ENCODE measurements at regions not wholly inside any gene's neighbourhood (a gene's known extent, or its start where the extent isn't known, plus 50 kb on each side); places are given as distances from the start of the nearest gene placed in this dataset.

- TF ChIP-seq CTCF (conservative IDR thresholded peaks at IDR 0.05; ENCODE audit: low read depth, low read length): peak; percentile 9
- H3K4me3 ChIP-seq (ENCODE audit: low read length): no peak overlapping the region
- DNase-seq (ENCODE audit: low read depth): no peak
These were observed 82.5 kb downstream of the PALM2AKAP2 start for GRCh38 chr9:109862452-109862851.

DNA sequence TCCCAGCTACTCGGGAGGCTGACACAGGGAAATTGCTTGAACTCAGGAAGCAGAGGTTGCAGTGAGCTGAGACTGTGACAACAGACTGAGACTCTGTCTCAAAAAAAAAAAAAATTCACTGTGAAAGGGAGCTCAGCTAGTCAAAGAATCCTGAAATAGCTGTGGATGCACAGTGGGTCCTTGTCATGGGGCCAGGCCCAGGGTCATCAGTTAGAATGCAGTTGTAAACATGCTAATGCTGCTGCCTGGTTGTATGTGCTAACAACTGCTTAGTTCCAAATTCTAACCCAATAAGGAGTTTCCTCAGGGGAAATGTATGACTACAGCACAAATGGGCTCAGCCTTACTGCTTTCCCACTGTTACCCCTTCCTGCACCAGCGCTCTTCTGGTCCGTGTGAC is 84.0 kb downstream of the PALM2AKAP2 start:
- no peak overlapping the region for H3K4me3 ChIP-seq (ENCODE audit: low read length)
- no peak for DNase-seq (ENCODE audit: low read depth)
- TF ChIP-seq CTCF (conservative IDR thresholded peaks at IDR 0.05; ENCODE audit: low read depth, low read length): no peak

DNA sequence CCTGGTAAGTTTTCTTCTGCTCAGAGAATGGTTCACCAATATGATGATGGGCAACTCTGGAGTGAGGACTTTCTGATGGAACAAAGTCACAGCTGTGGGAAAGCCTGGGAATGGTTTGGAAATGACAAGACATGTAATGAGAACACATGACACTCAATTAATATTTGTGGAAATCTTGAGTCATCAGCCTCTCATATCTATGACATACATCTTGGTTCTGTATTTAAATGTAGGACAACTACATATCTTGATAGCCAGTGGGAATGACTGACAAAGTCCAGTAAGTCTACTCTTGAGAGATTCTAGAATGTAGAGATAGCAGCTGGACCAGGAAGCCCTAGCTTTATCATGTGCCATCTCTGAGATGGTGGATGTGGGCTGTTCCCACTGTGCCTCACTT is 85.5 kb downstream of the PALM2AKAP2 start:
- DNase-seq (ENCODE audit: low read depth): no peak
- no peak overlapping the region for H3K4me3 ChIP-seq (ENCODE audit: low read length)
- TF ChIP-seq CTCF (conservative IDR thresholded peaks at IDR 0.05; ENCODE audit: low read depth, low read length): no peak

DNA sequence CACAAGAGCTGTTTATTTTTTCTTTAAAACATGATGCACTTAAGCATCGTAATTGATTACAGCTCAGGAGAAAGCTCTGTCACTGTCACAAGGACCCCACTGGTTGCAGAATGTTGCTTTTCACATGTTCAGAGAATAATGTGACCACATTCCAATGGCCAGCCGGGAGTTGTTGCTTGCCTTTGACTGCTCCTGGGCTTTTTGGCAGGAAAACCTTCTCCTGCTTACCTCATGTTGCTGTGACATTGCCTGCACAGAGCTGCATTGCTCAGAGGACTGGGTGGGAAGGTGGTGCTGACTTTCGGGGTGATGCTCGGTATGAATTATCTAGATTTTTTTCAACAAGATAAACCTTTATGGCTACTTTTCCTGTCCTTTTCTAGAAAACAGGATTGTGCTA is 88.2 kb downstream of the PALM2AKAP2 start:
- no peak for DNase-seq (ENCODE audit: low read depth)
- H3K4me3 ChIP-seq (ENCODE audit: low read length): no peak overlapping the region
- TF ChIP-seq CTCF (conservative IDR thresholded peaks at IDR 0.05; ENCODE audit: low read depth, low read length): no peak

- DNase-seq (ENCODE audit: low read depth): no peak
- TF ChIP-seq CTCF (conservative IDR thresholded peaks at IDR 0.05; ENCODE audit: low read depth, low read length): no peak
These were observed 88.7 kb downstream of the PALM2AKAP2 start for GRCh38 chr9:109868722-109869121.

DNA sequence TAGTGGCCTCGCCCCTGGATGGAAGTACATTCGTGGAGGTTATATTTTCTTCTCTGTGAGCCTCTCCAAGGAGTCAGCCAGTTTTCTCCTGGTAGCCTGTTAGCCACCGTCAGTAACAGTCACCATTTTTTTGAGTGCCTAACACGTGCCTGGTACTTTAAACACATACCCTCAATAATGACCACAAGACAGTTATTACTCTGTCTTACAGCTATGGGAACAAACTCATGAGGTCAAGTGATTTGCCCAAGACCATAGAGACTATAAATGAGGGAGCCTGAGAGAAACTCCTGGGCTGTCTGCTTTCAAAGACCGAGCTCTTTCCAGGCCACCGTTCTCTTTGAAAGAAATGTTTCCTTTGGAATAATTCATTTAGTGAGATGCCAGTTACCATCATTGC is 90.4 kb downstream of the PALM2AKAP2 start:
- DNase-seq (ENCODE audit: low read depth): no peak
- no peak overlapping the region for H3K4me3 ChIP-seq (ENCODE audit: low read length)
- TF ChIP-seq CTCF (conservative IDR thresholded peaks at IDR 0.05; ENCODE audit: low read depth, low read length): no peak

More at GRCh38 chr9:109868722-109869121, 88.7 kb downstream of the PALM2AKAP2 start:
- H3K4me3 ChIP-seq (ENCODE audit: low read length): no peak overlapping the region

- H3K4me3 ChIP-seq (ENCODE audit: low read length): no peak overlapping the region
- DNase-seq (ENCODE audit: low read depth): no peak
- no peak for TF ChIP-seq CTCF (conservative IDR thresholded peaks at IDR 0.05; ENCODE audit: low read depth, low read length)
These were observed 92.9 kb downstream of the PALM2AKAP2 start for GRCh38 chr9:109872901-109873300.
